SK-N-SH (cell line): ENCODE measurements at regions not wholly inside any gene's neighbourhood (a gene's known extent, or its start where the extent isn't known, plus 50 kb on each side); places are given as distances from the start of the nearest gene placed in this dataset.

Experiments
- CTCF ChIA-PET: fragments of 300-600, 350-600 bp; formaldehyde crosslinking; extraction: SDS; loops from one replicate; lab custom pipeline; 2021; lab: Yijun Ruan, JAX
- POLR2A ChIA-PET: fragments of 350-600 bp; sonication (Branson Sonifier 250); formaldehyde crosslinking; extraction: SDS; loops from one replicate; lab custom pipeline; 2020; ENCODE audit warnings: antibody characterized with exemption, inconsistent platforms; lab: Yijun Ruan, JAX
- DNase-seq: peaks from one replicate; pipeline ENCODE4 v3.0.0; 2012
- H2AFZ ChIP-seq: fragments of 200-600 bp; sonication (generic); 2 replicates; pipeline ENCODE4 v1.8.1; 2016; ENCODE audit warnings: antibody characterized with exemption, mild to moderate bottlenecking, low read depth
- H3F3A ChIP-seq: fragments of 200-600 bp; sonication (generic); replicated peaks from 2 replicates; pipeline ENCODE3; 2016; ENCODE audit warnings: antibody characterized with exemption, mild to moderate bottlenecking; ENCODE audit not compliant: insufficient read depth
- H3K27ac ChIP-seq, 2 experiments: fragments of 200-500 bp in 1 of 2; fragments of 200-600 bp in 1 of 2; sonication (Bioruptor generic) in 1 of 2; sonication (generic), shearing (Covaris generic) in 1 of 2; 2 replicates each; pipeline versions ENCODE4 v1.5.1 to v1.6.1; 2014 to 2016; ENCODE audit warnings: low read depth in 2 of 2, inconsistent platforms in 1 of 2, low read length in 1 of 2, mild to moderate bottlenecking in 1 of 2, mixed read lengths in 1 of 2
- H3K27me3 ChIP-seq: fragments of 200-600 bp; sonication (generic), shearing (Covaris generic); 2 replicates; pipeline ENCODE4 v1.6.1; 2016; ENCODE audit warnings: mixed run types; ENCODE audit not compliant: insufficient read depth
- H3K36me3 ChIP-seq, 2 experiments: fragments of 200-500 bp in 1 of 2; fragments of 200-600 bp in 1 of 2; sonication (Bioruptor generic) in 1 of 2; sonication (generic) in 1 of 2; replicated peaks in 1 of 2; 2 replicates each; pipeline versions ENCODE3 to v1.5.1; 2014 to 2016; ENCODE audit warnings: low read length in 1 of 2, mild to moderate bottlenecking in 1 of 2; ENCODE audit not compliant: insufficient read depth in 2 of 2, control insufficient read depth in 1 of 2
- H3K4me1 ChIP-seq, 2 experiments: fragments of 200-500 bp in 1 of 2; fragments of 200-600 bp in 1 of 2; sonication (Bioruptor generic) in 1 of 2; sonication (generic), shearing (Covaris generic) in 1 of 2; 2 replicates each; pipeline versions ENCODE4 v1.5.1 to v1.6.1; 2014 to 2016; ENCODE audit warnings: low read depth in 1 of 2, low read length in 1 of 2, mixed run types in 1 of 2; ENCODE audit not compliant: insufficient read depth in 2 of 2, control insufficient read depth in 1 of 2
- H3K4me2 ChIP-seq: fragments of 200-600 bp; sonication (generic), shearing (Covaris generic); 2 replicates; pipeline ENCODE4 v1.6.1; 2017; ENCODE audit warnings: mixed run types
- H3K4me3 ChIP-seq, 2 experiments: fragments of 200-500 bp in 1 of 2; fragments of 200-600 bp in 1 of 2; sonication (Bioruptor generic) in 1 of 2; sonication (generic), shearing (Covaris generic) in 1 of 2; 2 replicates each; pipeline versions ENCODE4 v1.5.1 to v1.8.1; 2014 to 2016; ENCODE audit warnings: low read depth in 2 of 2, inconsistent platforms in 1 of 2, low read length in 1 of 2, mild to moderate bottlenecking in 1 of 2, mixed read lengths in 1 of 2, moderate library complexity in 1 of 2
- H3K79me2 ChIP-seq: fragments of 200-600 bp; sonication (generic); 2 replicates; pipeline ENCODE4 v1.8.1; 2017; ENCODE audit warnings: mild to moderate bottlenecking; ENCODE audit not compliant: insufficient read depth
- H3K9ac ChIP-seq: fragments of 200-600 bp; sonication (generic); 2 replicates; pipeline ENCODE4 v1.6.1; 2017; ENCODE audit warnings: mixed run types
- H3K9me2 ChIP-seq: fragments of 200-600 bp; sonication (generic); 2 replicates; pipeline ENCODE4 v1.6.1; 2017; ENCODE audit warnings: mixed run types
- H3K9me3 ChIP-seq: fragments of 200-600 bp; sonication (generic); 2 replicates; pipeline ENCODE4 v1.6.1; 2017; ENCODE audit warnings: mixed run types, mild to moderate bottlenecking, moderate library complexity
- H4K20me1 ChIP-seq: fragments of 200-600 bp; sonication (generic); 2 replicates; pipeline ENCODE4 v1.6.1; 2017; ENCODE audit warnings: mild to moderate bottlenecking, mixed run types; ENCODE audit not compliant: insufficient read depth
- FOSL2 ChIP-seq: IDR thresholded peaks from 2 replicates; pipeline ENCODE4 v1.4.0; 2012; ENCODE audit warnings: low read depth, mild to moderate bottlenecking, moderate library complexity, borderline replicate concordance
- FOXJ3 ChIP-seq: sonication (generic); formaldehyde crosslinking; IDR thresholded peaks from 2 replicates; pipeline ENCODE4 v1.5.1; 2020; ENCODE audit warnings: mild to moderate bottlenecking, missing genetic modification reagents
- FOXM1 ChIP-seq: IDR thresholded peaks from 2 replicates; pipeline ENCODE4 v1.4.0; 2012; ENCODE audit warnings: low read depth, mild to moderate bottlenecking
- GATA2 ChIP-seq: sonication (generic); formaldehyde crosslinking; IDR thresholded peaks from 2 replicates; pipeline ENCODE4 v1.5.0; 2020; ENCODE audit warnings: mild to moderate bottlenecking, missing genetic modification reagents
- JUND ChIP-seq: IDR thresholded peaks from 2 replicates; pipeline ENCODE4 v1.4.0; 2012
- MEF2A ChIP-seq: IDR thresholded peaks from 2 replicates; pipeline ENCODE4 v1.4.0; 2012; ENCODE audit warnings: low read depth, borderline replicate concordance
- NFIC ChIP-seq: IDR thresholded peaks from 2 replicates; pipeline ENCODE4 v1.4.0; 2012; ENCODE audit warnings: borderline replicate concordance
- NRF1 ChIP-seq: IDR thresholded peaks from 2 replicates; pipeline ENCODE4 v1.6.1; 2012; ENCODE audit warnings: low read depth, mild to moderate bottlenecking, low read length
- POLR2AphosphoS5 ChIP-seq: IDR thresholded peaks from 2 replicates; pipeline ENCODE4 v1.6.1; 2012; ENCODE audit warnings: low read depth, low read length
- RAD21 ChIP-seq: IDR thresholded peaks from 2 replicates; pipeline ENCODE4 v1.6.1; 2012; ENCODE audit warnings: mild to moderate bottlenecking, low read length
- RXRA ChIP-seq: IDR thresholded peaks from 2 replicates; pipeline ENCODE4 v1.4.0; 2012; ENCODE audit warnings: low read depth, mild to moderate bottlenecking, borderline replicate concordance
- SIN3A ChIP-seq: IDR thresholded peaks from 2 replicates; pipeline ENCODE4 v1.6.1; 2012; ENCODE audit warnings: low read depth, mild to moderate bottlenecking, low read length, moderate library complexity, borderline replicate concordance
- SMC3 ChIP-seq: IDR thresholded peaks from 2 replicates; pipeline ENCODE4 v1.6.1; 2012; ENCODE audit warnings: low read depth, low read length, improper control_type of control experiment
- TCF12 ChIP-seq: IDR thresholded peaks from 2 replicates; pipeline ENCODE4 v1.4.0; 2012
- TEAD4 ChIP-seq: IDR thresholded peaks from 2 replicates; pipeline ENCODE4 v1.4.0; 2012; ENCODE audit warnings: mild to moderate bottlenecking, borderline replicate concordance; ENCODE audit not compliant: insufficient read depth
- YY1 ChIP-seq: IDR thresholded peaks from 2 replicates; pipeline ENCODE4 v1.4.0; 2012; ENCODE audit warnings: low read depth, mild to moderate bottlenecking
- WGBS: methylation state at CpG from one replicate; pipeline ENCODE4 v1.1.6; 2017; ENCODE audit warnings: low lambda C conversion rate; 5-methylcytosine and 5-hydroxymethylcytosine counted together
- TF ChIP-seq, protein P1 (sequence below): IDR thresholded peaks from 2 replicates; pipeline ENCODE4; 2012
- TF ChIP-seq, protein P2 (sequence below): IDR thresholded peaks from 2 replicates; pipeline ENCODE4 v1.4.0; 2012; ENCODE audit warnings: low read depth
- TF ChIP-seq, protein P3 (sequence below): IDR thresholded peaks from 2 replicates; pipeline ENCODE4 v1.6.1; 2012; ENCODE audit warnings: mild to moderate bottlenecking, low read depth, low read length, moderate library complexity
- TF ChIP-seq, protein P4 (sequence below): IDR thresholded peaks from 2 replicates; pipeline ENCODE4 v1.4.0; 2012; ENCODE audit warnings: low read depth, borderline replicate concordance
- TF ChIP-seq, protein P5 (sequence below): fragments of 150-350 bp; IDR thresholded peaks from 2 replicates; pipeline ENCODE4 v1.6.1; 2016; ENCODE audit warnings: mild to moderate bottlenecking, low read depth, low read length

DNA sequence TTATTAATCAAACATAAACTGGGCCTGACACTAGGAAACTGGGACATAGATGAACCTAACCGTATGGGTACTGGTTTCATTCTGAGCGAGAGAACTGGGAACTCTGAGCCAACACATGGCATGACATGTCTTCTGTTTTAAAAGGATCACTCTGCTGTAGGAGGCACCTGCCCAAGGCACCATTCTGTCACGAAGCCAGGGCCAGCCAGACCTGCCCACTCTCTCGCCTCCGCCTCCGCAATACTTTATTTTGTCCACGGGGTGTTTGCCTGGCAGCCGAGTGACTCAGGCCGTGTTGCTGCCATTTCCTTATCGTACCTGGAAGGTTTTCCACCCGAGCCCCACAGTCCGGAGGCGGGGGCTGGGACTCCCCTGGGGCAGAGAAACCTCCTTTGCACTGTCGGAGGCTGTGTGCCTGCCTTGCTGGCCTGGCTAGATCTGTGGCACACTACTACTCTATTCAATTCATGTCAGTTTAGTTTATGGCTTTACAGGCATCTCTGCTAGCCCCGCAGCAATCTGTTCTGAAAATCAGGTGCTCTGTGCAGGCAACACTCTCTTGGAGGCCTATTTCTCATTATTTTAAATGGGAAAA, 120.4 kb upstream of the ACKR3 start (continued):
- TF ChIP-seq, protein P1, sequence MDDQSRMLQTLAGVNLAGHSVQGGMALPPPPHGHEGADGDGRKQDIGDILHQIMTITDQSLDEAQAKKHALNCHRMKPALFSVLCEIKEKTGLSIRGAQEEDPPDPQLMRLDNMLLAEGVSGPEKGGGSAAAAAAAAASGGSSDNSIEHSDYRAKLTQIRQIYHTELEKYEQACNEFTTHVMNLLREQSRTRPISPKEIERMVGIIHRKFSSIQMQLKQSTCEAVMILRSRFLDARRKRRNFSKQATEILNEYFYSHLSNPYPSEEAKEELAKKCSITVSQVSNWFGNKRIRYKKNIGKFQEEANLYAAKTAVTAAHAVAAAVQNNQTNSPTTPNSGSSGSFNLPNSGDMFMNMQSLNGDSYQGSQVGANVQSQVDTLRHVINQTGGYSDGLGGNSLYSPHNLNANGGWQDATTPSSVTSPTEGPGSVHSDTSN, result no peak
- TF ChIP-seq, protein P2, sequence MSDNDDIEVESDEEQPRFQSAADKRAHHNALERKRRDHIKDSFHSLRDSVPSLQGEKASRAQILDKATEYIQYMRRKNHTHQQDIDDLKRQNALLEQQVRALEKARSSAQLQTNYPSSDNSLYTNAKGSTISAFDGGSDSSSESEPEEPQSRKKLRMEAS, result no peak
- no peak for TF ChIP-seq RXRA
- no peak for TF ChIP-seq JUND
- no peak for TF ChIP-seq FOXJ3 (CRISPR knock-in tag)
- no peak for TF ChIP-seq NFIC
- TF ChIP-seq FOSL2, result no peak

DNA sequence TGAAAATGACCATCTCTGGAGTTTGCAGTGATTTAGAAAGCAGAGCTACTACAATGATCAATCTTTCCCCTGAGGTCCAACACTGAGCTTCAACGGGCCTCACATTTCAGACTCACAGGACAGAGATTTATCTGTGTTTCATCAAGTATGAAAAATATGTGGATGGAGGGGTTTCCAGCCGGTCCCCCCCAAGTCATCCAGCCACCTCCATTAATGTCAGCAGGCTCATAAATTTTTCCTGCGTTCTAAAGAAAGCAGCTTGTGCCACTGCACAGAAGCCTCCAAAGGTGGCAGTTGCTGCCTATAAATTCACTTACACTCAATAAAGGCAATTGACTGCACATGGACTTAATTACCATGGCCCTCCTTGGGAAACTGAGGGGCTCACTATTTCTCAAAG, 117.4 kb upstream of the ACKR3 start:
- no peaks in the 10 kb centered on the region for H3K36me3 ChIP-seq
- H3K27me3 ChIP-seq, result no peaks in the 10 kb centered on the region
- H2AFZ ChIP-seq, result no peak overlapping the region
- no peaks in the 10 kb centered on the region for H4K20me1 ChIP-seq
- no peaks in the 10 kb centered on the region; a peak in 1 of 4 replicates for H3K4me1 ChIP-seq
- H3K4me2 ChIP-seq, result no peak overlapping the region
- ChIA-PET POLR2A (no interaction called here), CTCF (no interaction called here)
- DNase-seq, result no peak
- H3K4me3 ChIP-seq, result no peak overlapping the region
- no peak overlapping the region for H3K9ac ChIP-seq
- WGBS, result 22% methylated on average over 3 of the region's 3 CpGs
- H3K79me2 ChIP-seq, result no peaks in the 10 kb centered on the region
- H3K9me3 ChIP-seq, result no peaks in the 10 kb centered on the region
- TF ChIP-seq TCF12, result no peak
- no peak for TF ChIP-seq TEAD4
- TF ChIP-seq MEF2A, result no peak
- no peak for TF ChIP-seq SIN3A
- no peak for TF ChIP-seq FOXJ3 (CRISPR knock-in tag)
- no peak for TF ChIP-seq FOXM1
- no peak for TF ChIP-seq SMC3
- no peak for TF ChIP-seq RAD21
- TF ChIP-seq GATA2, result no peak
- TF ChIP-seq NFIC, result no peak
- TF ChIP-seq YY1, result no peak
- TF ChIP-seq, protein P3, sequence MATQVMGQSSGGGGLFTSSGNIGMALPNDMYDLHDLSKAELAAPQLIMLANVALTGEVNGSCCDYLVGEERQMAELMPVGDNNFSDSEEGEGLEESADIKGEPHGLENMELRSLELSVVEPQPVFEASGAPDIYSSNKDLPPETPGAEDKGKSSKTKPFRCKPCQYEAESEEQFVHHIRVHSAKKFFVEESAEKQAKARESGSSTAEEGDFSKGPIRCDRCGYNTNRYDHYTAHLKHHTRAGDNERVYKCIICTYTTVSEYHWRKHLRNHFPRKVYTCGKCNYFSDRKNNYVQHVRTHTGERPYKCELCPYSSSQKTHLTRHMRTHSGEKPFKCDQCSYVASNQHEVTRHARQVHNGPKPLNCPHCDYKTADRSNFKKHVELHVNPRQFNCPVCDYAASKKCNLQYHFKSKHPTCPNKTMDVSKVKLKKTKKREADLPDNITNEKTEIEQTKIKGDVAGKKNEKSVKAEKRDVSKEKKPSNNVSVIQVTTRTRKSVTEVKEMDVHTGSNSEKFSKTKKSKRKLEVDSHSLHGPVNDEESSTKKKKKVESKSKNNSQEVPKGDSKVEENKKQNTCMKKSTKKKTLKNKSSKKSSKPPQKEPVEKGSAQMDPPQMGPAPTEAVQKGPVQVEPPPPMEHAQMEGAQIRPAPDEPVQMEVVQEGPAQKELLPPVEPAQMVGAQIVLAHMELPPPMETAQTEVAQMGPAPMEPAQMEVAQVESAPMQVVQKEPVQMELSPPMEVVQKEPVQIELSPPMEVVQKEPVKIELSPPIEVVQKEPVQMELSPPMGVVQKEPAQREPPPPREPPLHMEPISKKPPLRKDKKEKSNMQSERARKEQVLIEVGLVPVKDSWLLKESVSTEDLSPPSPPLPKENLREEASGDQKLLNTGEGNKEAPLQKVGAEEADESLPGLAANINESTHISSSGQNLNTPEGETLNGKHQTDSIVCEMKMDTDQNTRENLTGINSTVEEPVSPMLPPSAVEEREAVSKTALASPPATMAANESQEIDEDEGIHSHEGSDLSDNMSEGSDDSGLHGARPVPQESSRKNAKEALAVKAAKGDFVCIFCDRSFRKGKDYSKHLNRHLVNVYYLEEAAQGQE, result no peak
- TF ChIP-seq, protein P4, sequence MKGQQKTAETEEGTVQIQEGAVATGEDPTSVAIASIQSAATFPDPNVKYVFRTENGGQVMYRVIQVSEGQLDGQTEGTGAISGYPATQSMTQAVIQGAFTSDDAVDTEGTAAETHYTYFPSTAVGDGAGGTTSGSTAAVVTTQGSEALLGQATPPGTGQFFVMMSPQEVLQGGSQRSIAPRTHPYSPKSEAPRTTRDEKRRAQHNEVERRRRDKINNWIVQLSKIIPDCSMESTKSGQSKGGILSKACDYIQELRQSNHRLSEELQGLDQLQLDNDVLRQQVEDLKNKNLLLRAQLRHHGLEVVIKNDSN, result no peak
- TF ChIP-seq, protein P1, result no peak
- TF ChIP-seq RXRA, result no peak
- no peak for TF ChIP-seq NRF1
- TF ChIP-seq POLR2AphosphoS5, result no peak
- TF ChIP-seq, protein P5, sequence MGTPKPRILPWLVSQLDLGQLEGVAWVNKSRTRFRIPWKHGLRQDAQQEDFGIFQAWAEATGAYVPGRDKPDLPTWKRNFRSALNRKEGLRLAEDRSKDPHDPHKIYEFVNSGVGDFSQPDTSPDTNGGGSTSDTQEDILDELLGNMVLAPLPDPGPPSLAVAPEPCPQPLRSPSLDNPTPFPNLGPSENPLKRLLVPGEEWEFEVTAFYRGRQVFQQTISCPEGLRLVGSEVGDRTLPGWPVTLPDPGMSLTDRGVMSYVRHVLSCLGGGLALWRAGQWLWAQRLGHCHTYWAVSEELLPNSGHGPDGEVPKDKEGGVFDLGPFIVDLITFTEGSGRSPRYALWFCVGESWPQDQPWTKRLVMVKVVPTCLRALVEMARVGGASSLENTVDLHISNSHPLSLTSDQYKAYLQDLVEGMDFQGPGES, result no peak
- no peaks in the 10 kb centered on the region for H3K9me2 ChIP-seq
- no peak overlapping the region for H3K27ac ChIP-seq
- no peaks in the 10 kb centered on the region for H3F3A ChIP-seq
